ENCODE measurements at regions not wholly inside any gene's neighbourhood (a gene's known extent, or its start where the extent isn't known, plus 50 kb on each side); places are given as distances from the start of the nearest gene placed in this dataset.

DNA sequence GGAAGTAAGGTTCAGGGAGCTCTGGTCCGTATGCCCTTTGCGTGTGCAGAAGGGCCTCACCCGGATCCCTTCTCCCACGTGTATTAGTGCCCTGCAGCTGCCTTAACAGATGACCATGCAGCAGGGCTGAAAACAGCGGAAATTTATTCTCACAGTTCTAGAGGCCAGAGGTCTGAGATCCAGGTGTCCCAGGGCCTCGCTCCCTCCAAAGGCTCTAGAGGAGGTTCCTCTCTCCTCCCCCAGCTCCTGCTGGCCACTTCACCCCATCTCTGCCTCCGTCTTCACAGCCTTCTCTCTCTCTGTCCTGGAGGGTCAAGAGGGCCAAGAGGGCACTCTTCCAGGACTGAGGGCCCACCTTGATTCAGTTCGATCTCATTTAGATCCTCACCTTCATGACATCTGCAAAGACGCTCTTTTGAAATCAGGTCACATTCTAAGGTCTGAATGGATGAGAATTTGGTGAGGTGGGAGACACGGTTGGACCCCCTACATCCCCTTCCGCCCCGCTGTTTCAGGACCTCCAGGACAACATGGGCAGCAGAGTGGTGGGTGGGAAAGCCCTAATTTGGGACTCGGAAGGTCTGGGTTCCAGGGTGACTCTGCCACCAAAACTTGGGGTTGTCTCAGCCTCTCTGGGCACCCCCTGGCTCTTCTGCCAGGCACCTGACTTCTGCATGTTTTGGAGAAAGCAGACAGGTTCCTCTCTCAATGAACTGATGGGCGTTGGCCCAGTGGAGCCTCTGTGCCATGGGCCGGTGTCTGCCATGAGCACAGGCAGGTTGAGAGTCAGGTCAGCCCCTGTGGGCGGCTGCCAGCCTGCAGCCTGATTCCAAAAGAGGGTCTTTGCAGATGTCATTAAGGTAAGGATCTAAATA is 361.2 kb downstream of the SEC14L1 start:
- Histone ChIP-seq H3K27ac (replicated peaks) (no peak overlapping the region), H3K4me1 (no peaks in the 10 kb centered on the region), H3K4me3 (no peak overlapping the region), H3K27me3 (ENCODE audit: low read depth) (no peaks in the 10 kb centered on the region), H3K36me3 (peaks cover 15% of the 10 kb centered on the region), H3K9me3 (replicated peaks) (no peaks in the 10 kb centered on the region)
- intact Hi-C loops (cut with micrococcal nuclease): no loop called here
- DNase-seq: no peak
- TF ChIP-seq, protein P1, sequence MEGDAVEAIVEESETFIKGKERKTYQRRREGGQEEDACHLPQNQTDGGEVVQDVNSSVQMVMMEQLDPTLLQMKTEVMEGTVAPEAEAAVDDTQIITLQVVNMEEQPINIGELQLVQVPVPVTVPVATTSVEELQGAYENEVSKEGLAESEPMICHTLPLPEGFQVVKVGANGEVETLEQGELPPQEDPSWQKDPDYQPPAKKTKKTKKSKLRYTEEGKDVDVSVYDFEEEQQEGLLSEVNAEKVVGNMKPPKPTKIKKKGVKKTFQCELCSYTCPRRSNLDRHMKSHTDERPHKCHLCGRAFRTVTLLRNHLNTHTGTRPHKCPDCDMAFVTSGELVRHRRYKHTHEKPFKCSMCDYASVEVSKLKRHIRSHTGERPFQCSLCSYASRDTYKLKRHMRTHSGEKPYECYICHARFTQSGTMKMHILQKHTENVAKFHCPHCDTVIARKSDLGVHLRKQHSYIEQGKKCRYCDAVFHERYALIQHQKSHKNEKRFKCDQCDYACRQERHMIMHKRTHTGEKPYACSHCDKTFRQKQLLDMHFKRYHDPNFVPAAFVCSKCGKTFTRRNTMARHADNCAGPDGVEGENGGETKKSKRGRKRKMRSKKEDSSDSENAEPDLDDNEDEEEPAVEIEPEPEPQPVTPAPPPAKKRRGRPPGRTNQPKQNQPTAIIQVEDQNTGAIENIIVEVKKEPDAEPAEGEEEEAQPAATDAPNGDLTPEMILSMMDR (IDR thresholded peaks at IDR 0.05; ENCODE audit: borderline replicate concordance): no peak

DNA sequence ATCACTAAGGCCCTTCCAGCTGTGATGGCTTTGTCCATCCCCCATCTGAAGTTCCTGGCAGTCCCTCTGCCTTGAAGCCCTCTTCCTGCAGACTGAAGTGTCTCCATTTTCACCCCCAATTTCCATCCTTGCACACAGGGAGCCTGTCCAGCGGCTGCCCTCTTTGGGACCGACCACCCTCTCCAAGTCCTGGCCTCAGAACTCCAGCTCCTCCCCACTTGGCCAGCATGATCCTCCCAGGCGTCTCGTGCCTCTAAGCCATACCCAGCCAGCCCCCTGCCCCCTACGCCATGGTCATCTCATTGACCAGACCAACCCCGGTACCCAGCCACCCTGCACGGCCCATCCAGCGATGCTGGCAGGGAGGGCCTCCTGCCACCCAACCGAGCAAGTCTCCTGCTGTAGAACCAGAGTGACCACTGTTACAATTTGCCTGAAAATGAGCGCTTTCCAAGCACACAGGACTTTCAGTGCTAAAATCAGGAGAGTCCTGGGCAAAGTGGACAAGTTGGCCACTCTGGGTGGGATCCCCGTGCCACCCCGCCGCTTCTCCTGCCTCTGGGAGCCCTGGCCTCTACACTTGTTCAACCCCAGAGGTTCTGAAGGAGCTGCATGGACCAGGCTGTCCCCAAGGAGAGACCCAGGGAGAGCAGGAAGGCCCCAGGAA is 362.0 kb downstream of the SEC14L1 start:
- TF ChIP-seq, protein P1 (IDR thresholded peaks at IDR 0.05; ENCODE audit: borderline replicate concordance): no peak
- Histone ChIP-seq H3K4me3 (no peak overlapping the region), H3K27me3 (ENCODE audit: low read depth) (no peaks in the 10 kb centered on the region), H3K36me3 (peaks cover 15% of the 10 kb centered on the region), H3K4me1 (no peaks in the 10 kb centered on the region), H3K9me3 (replicated peaks) (no peaks in the 10 kb centered on the region), H3K27ac (replicated peaks) (no peak overlapping the region)
- no peak for DNase-seq
- intact Hi-C loops (cut with micrococcal nuclease): no loop called here

DNA sequence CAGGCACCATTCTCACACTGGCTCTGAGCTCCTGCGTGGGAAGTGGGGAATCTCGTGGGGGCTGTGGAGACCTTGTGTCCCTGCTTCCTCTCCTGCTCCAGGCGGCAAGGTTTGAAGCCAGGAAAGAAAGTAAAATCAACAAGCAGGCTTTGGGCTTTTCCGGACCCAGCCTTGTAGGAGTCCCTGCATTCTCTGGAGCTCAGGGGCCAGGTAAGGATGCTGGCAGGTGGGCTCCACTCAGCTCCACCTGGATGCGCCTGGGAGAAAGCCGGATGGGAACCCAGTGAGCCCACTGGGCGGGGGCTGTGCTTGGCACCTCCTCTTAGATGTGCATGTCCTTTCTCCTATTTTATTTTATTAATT is 362.5 kb downstream of the SEC14L1 start:
- Histone ChIP-seq H3K4me3 (no peak overlapping the region), H3K36me3 (peaks cover 15% of the 10 kb centered on the region), H3K27me3 (ENCODE audit: low read depth) (no peaks in the 10 kb centered on the region), H3K27ac (replicated peaks) (no peak overlapping the region), H3K9me3 (replicated peaks) (no peaks in the 10 kb centered on the region), H3K4me1 (no peaks in the 10 kb centered on the region)
- intact Hi-C loops (cut with micrococcal nuclease): no loop called here
- TF ChIP-seq, protein P1 (IDR thresholded peaks at IDR 0.05; ENCODE audit: borderline replicate concordance): no peak
- DNase-seq: no peak

DNA sequence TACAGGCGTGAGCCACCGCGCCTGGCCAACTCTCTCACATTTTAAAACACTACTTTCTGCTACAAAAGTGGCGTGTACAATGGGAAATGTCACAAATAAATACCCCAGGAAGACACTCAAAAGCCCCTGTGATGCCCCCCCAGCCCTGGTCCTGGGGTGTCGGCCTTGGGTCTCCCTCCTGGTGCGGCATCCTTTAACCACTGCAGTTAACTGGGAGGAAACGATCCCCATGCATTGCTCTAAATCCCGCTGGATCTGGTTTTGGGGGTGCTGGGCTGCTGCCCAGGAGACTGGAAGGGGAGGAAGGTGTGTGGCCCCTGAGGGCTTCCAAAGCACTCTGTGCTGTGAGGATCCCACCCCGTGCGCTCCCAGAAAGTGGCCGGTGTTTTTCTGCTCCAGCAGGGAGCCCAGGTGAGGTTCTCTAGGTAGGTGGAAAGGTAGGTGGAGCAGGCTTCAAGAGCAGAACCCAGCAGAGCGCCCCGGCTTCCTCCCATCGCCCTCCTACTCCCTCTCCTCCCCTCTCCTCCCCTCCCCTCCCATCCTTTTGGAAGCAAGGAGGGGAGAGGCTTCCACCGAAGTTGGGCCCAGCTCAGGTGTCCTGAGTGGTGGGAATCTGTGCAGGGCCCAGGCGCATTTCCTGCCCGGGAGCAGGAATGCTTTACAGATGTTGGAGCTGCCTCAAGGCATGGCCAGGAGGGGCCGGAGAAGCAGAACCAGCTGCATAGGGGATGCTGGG is 363.3 kb downstream of the SEC14L1 start:
- DNase-seq: no peak
- intact Hi-C loops (cut with micrococcal nuclease): no loop called here
- Histone ChIP-seq H3K36me3 (peaks cover 10% of the 10 kb centered on the region), H3K4me1 (no peaks in the 10 kb centered on the region), H3K4me3 (no peak overlapping the region), H3K27me3 (ENCODE audit: low read depth) (no peaks in the 10 kb centered on the region), H3K9me3 (replicated peaks) (no peaks in the 10 kb centered on the region), H3K27ac (replicated peaks) (no peak overlapping the region)
- TF ChIP-seq, protein P1 (IDR thresholded peaks at IDR 0.05; ENCODE audit: borderline replicate concordance): no peak

DNA sequence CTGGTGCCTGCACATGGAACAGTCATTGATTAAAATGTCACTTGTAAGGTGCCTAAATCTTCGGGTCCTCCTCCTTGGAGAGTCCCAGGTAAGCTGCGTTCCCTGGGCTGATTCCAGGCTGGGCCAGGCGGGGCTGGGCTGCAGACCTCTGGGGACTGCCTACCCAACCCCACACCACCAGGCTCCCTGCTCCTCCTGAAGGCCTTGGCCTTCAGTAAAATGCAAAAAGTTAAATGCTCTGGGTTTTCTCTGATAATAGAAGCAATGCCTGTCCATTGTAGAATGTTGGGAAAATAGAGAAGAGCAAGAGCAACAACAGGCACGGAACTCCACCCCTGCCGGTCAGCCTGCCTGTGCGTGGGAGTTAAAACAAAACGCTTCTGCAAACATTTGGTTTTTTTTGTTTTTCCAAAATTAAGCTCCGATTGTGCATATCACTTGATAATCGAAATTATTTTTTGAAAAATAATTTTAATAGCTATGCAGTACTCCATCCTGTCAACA is 363.9 kb downstream of the SEC14L1 start:
- no peak for DNase-seq
- no peak overlapping the region for H3K4me3 ChIP-seq
- H3K9me3 ChIP-seq (replicated peaks): no peaks in the 10 kb centered on the region
- peaks cover 5% of the 10 kb centered on the region for H3K36me3 ChIP-seq
- no peak overlapping the region for H3K27ac ChIP-seq (replicated peaks)
- intact Hi-C loops (cut with micrococcal nuclease): no loop called here
- H3K27me3 ChIP-seq (ENCODE audit: low read depth): no peaks in the 10 kb centered on the region
- TF ChIP-seq, protein P1 (IDR thresholded peaks at IDR 0.05; ENCODE audit: borderline replicate concordance): no peak
- H3K4me1 ChIP-seq: no peaks in the 10 kb centered on the region

Measured in left ventricle myocardium inferior (tissue), 1 donor.